Effector CD4-positive, alpha-beta T cell (primary cell): ENCODE measurements at regions not wholly inside any gene's neighbourhood (a gene's known extent, or its start where the extent isn't known, plus 50 kb on each side); places are given as distances from the start of the nearest gene placed in this dataset.

Experiments used
- DNase-seq: peaks from one replicate; pipeline ENCODE4 v3.0.0-alpha.2; 2020

GRCh38 chr11:70687716-70688115, 289.4 kb downstream of the CTTN start:
- DNase-seq, result no peak

- DNase-seq, result no peak
Observed at GRCh38 chr11:70688142-70688541, 289.8 kb downstream of the CTTN start.

GRCh38 chr11:70689764-70690163, 291.4 kb downstream of the CTTN start:
- no peak for DNase-seq

- DNase-seq, result no peak
Observed at GRCh38 chr11:70692131-70692530, 293.8 kb downstream of the CTTN start.

- no peak for DNase-seq
Observed at GRCh38 chr11:70694371-70694770, 296.0 kb downstream of the CTTN start.

GRCh38 chr11:70695086-70695960, 297.0 kb downstream of the CTTN start:
- DNase-seq, result no peak

GRCh38 chr11:70696076-70696475, 297.7 kb downstream of the CTTN start:
- no peak for DNase-seq

- no peak for DNase-seq
Observed at GRCh38 chr11:70696564-70696963, 298.2 kb downstream of the CTTN start.

- no peak for DNase-seq
Observed at GRCh38 chr11:70697701-70698100, 299.4 kb downstream of the CTTN start.

GRCh38 chr11:70698871-70699270, 300.5 kb downstream of the CTTN start:
- no peak for DNase-seq

GRCh38 chr11:70699294-70700221, 301.2 kb downstream of the CTTN start:
- DNase-seq, result no peak

- no peak for DNase-seq
Observed at GRCh38 chr11:70700453-70700852, 302.1 kb downstream of the CTTN start.

GRCh38 chr11:70700871-70701270, 302.5 kb downstream of the CTTN start:
- DNase-seq, result no peak

- DNase-seq, result no peak
Observed at GRCh38 chr11:70702040-70702648, 303.8 kb downstream of the CTTN start.

- no peak for DNase-seq
Observed at GRCh38 chr11:70703141-70704064, 305.1 kb downstream of the CTTN start.

- DNase-seq, result no peak
Observed at GRCh38 chr11:70705097-70705496, 306.8 kb downstream of the CTTN start.

- no peak for DNase-seq
Observed at GRCh38 chr11:70705930-70706329, 307.6 kb downstream of the CTTN start.

- no peak for DNase-seq
Observed at GRCh38 chr11:70707821-70708220, 309.5 kb downstream of the CTTN start.

GRCh38 chr11:70709596-70709995, 311.3 kb downstream of the CTTN start:
- DNase-seq, result no peak

- DNase-seq, result no peak
Observed at GRCh38 chr11:70710192-70710591, 311.9 kb downstream of the CTTN start.

- no peak for DNase-seq
Observed at GRCh38 chr11:70710601-70711000, 312.3 kb downstream of the CTTN start.
